NB4 (cell line): ENCODE measurements at regions not wholly inside any gene's neighbourhood (a gene's known extent, or its start where the extent isn't known, plus 50 kb on each side); places are given as distances from the start of the nearest gene placed in this dataset.
"Not testable (repeated sequence)": the region's sequence is repeated elsewhere in the genome, so short reads cannot be mapped to it uniquely, and the experiment has no call there.

Experiments
- DNase-seq: peaks from one replicate; pipeline ENCODE4 v3.0.0; 2010; ENCODE audit warnings: low read depth
- H3K4me3 ChIP-seq: one replicate; pipeline ENCODE4 v1.5.1; 2011; ENCODE audit warnings: mild to moderate bottlenecking, low read depth, low read length, moderate library complexity
- MYC ChIP-seq: IDR thresholded peaks from 2 replicates; pipeline ENCODE4 v1.6.1; 2011; ENCODE audit warnings: low read depth, low read length
- POLR2A ChIP-seq: IDR thresholded peaks from 2 replicates; pipeline ENCODE4 v1.6.1; 2011; ENCODE audit warnings: mild to moderate bottlenecking; ENCODE audit not compliant: insufficient read length; ENCODE audit errors: extremely low read depth
- TF ChIP-seq, protein P1 (sequence below): IDR thresholded peaks from 2 replicates; pipeline ENCODE4 v1.6.1; 2011; ENCODE audit warnings: low read depth, low read length
- TF ChIP-seq, protein P2 (sequence below): IDR thresholded peaks from one replicate; pipeline ENCODE4 v1.5.1; 2012; ENCODE audit warnings: low read depth, low read length

DNA sequence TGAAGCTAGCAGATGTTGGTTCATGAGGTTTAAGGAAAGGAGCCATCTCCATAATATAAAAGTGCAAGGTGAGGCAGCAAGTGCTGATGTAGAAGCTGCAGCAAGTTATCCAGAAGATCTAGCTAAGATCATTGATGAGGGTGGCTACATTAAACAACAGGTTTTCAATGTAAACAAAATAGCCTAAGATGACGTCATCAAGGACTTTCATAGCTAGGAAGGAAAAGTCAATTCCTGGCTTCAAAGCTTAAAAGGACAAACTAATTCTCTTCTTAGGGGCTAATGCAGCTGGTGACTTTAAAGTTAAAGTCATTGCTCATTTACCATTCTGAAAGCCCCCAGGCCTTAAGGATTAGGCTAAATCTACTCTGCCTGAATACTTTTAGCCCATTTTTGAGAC, 141.9 kb downstream of the MID1IP1 start:
- TF ChIP-seq, protein P1, sequence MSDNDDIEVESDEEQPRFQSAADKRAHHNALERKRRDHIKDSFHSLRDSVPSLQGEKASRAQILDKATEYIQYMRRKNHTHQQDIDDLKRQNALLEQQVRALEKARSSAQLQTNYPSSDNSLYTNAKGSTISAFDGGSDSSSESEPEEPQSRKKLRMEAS: no peak
- no peak for TF ChIP-seq POLR2A
- no peak for TF ChIP-seq MYC
- TF ChIP-seq, protein P2, sequence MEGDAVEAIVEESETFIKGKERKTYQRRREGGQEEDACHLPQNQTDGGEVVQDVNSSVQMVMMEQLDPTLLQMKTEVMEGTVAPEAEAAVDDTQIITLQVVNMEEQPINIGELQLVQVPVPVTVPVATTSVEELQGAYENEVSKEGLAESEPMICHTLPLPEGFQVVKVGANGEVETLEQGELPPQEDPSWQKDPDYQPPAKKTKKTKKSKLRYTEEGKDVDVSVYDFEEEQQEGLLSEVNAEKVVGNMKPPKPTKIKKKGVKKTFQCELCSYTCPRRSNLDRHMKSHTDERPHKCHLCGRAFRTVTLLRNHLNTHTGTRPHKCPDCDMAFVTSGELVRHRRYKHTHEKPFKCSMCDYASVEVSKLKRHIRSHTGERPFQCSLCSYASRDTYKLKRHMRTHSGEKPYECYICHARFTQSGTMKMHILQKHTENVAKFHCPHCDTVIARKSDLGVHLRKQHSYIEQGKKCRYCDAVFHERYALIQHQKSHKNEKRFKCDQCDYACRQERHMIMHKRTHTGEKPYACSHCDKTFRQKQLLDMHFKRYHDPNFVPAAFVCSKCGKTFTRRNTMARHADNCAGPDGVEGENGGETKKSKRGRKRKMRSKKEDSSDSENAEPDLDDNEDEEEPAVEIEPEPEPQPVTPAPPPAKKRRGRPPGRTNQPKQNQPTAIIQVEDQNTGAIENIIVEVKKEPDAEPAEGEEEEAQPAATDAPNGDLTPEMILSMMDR: no peak
- no peak for DNase-seq
- H3K4me3 ChIP-seq: no peak overlapping the region

DNA sequence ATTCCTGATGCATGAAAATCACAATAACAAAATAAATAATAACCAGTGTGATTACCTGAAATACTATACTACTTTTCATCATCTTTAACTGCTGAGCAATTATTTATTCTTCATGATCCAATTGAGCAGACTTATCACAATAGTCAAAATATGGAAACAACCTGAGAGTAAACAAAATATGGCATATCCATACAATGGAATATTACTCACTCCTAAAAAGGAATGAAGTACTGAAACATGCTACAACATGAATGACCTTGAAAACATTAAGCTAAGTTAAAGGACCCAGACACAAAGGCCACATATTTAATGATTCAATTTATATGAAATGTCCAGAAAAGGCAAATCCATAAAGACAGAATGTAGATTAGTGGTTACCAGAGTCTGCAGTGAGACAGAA, 146.8 kb downstream of the MID1IP1 start:
- no peak overlapping the region for H3K4me3 ChIP-seq
- TF ChIP-seq, protein P2: no peak
- no peak for TF ChIP-seq MYC
- TF ChIP-seq, protein P1: no peak
- DNase-seq: no peak

DNA sequence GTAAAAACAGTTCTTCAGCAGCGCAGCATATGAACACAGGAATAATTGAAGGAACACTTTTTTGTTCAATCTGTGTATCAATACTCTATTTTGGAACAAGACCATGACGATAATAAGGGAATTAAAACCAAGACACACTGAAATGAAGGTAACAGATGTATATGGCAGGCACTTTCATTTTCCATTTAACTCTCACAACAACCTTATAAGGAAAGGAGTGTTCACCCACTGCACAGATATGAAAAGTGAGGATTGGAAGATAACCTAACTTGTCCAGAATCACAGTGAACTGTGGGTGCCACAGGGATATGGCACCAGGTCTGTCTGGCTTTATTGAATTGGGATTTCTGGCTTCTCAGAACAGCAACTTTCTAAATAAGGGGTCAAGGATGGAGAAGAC, 153.3 kb downstream of the MID1IP1 start:
- TF ChIP-seq POLR2A (no peak), MYC (no peak)
- TF ChIP-seq, protein P1: no peak
- TF ChIP-seq, protein P2: no peak
- no peak for DNase-seq
- H3K4me3 ChIP-seq: no peak overlapping the region

DNA sequence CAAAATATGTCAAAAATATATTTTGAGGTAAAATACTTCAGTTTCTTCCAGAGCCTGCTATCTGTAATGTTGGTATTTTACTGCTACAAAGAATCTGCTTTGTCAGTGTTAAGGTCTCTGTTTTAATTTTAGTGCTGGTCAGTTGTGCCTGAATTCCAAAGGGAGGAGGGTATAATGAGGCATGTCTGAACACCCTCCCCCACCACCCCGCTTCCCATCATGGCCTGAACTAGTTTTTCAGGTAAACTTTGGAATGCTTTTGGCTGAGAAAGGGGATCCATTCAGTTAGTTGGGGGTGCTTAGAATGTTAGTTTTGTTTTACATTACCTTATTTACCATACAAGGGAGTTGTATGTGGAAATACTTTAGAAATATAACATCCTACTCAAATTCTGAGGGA, 158.5 kb downstream of the MID1IP1 start:
- DNase-seq: no peak
- TF ChIP-seq, protein P1: no peak
- TF ChIP-seq, protein P2: no peak
- TF ChIP-seq POLR2A (no peak), MYC (no peak)
- H3K4me3 ChIP-seq: no peak overlapping the region

DNA sequence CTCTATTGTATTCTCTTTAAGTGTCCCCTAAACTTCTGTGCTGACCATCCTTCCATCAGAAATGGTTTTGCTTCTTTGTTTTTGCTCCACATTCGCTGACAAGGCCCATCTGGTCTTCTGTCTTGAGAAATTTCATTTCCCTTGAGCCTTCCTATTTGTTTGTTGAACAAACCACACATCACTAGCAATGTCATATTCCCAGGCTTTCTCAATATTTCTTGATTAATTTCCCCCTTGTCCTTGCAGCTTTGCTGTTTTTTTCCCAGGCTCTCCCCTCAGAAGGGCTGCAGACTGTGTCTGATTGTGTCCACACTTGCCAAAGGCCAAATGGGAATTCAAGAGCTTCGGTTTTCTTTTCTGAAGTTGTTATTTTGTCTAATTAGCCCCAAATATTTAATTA, 158.9 kb downstream of the MID1IP1 start:
- H3K4me3 ChIP-seq: no peak overlapping the region
- TF ChIP-seq, protein P2: no peak
- TF ChIP-seq, protein P1: no peak
- no peak for TF ChIP-seq MYC
- TF ChIP-seq POLR2A: no peak
- DNase-seq: no peak

DNA sequence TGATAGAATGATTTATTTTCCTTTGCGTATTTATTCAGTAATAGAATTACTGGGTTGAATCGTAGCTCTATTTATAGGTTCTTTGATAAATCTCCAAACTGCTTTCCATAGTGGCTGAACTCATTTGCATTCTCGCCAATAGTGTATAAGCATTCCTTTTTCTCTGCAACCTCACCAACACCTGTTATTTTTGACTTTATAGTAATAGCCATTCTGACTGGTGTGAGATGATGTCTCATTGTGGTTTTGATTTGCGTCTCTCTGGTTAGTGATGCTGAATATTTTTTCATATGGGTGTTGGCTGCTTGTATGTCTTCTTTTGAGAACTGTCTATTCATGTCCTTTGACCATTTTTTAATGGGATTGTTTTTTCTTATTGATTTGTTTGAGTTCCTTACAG, 160.7 kb downstream of the MID1IP1 start:
- TF ChIP-seq POLR2A (no peak), MYC (no peak)
- TF ChIP-seq, protein P2: no peak
- TF ChIP-seq, protein P1: no peak
- H3K4me3 ChIP-seq: no peak overlapping the region
- no peak for DNase-seq

DNA sequence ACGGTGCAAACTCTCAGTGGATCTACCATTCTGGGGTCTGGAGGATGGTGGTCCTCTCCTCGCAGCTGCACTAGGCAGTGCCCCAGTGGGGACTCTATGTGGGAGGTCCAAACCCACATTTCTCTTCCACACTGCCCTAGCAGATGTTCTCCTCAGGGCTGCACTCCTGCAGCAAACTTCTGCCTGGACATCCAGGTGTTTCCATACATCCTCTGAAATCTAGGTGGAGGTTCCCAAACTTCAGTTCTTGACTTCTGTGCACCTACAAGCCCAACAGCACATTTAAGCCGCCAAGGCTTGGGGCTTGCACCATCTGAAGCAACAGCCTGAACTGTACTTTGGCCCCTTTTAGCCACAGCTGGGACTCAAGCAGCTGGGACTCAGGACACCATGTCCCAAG, 162.0 kb downstream of the MID1IP1 start:
- DNase-seq, H3K4me3 ChIP-seq: not testable (repeated sequence)
